HG02840 (cell line): ENCODE measurements at regions not wholly inside any gene's neighbourhood (a gene's known extent, or its start where the extent isn't known, plus 50 kb on each side); places are given as distances from the start of the nearest gene placed in this dataset.
"Not testable (repeated sequence)": the region's sequence is repeated elsewhere in the genome, so short reads cannot be mapped to it uniquely, and the experiment has no call there.

Experiments
- ATAC-seq: cut with Tn5 transposase; IDR thresholded peaks from one replicate; pipeline ENCODE4 v1.9.1; 2021; ENCODE audit warnings: mild to moderate bottlenecking, moderate library complexity, moderate number of reproducible peaks; ENCODE audit not compliant: unreplicated experiment, low FRiP score

DNA sequence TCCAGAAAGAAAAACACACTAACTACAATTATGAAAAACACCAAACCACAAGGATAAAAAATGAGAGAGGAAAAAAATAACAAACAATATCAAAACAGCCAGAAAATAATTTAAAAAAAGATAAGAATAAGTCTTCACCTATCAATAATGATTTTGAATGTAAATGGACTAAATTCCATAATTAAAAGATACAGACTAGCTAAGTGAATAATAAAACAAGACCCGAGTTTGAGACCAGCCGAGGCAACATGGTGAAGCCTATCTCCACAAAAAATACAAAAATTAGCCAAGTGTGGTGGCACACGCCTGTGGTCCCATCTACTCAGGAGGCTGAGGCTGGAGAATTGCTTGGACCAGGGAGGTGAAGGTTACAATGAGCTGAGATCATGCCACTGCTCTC is 131.1 kb downstream of the MTERF1 start:
- ATAC-seq = no peak

DNA sequence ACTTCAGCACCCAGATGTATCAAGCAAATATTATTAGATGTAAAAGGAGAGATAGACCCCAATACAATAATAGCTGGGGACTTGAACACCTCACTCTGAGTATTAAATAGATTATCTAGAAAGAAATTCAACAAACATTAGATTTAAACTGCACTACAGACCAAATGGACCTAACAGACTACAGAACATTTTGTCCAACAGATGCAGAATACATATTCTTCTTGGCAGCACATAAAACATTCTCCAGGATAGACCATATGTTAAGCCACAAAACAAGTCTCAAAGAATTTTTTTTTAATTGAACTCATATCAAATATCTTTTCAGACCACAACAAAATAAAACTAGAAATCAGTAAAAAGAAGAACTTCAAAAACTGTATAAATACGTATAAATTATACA is 130.4 kb downstream of the MTERF1 start:
- no peak for ATAC-seq

DNA sequence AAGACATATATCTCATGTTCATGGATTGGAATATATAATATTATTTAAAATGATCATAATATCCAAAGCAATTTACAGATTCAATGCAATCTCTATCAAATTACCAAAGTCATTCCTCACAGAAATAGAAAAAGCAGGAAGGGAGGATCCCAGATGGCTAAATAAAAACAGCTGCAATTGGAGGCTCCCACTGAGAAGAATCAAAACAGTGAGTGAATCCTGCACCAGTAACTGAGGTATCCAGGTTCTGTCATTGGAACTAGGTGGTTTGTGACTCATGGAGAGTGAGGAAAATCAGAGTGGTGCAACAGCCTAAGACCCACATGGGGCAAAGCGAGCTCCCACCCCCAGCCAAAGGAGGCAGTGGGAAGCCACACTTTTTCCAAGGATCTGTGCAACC is 128.4 kb downstream of the MTERF1 start:
- ATAC-seq = no peak

DNA sequence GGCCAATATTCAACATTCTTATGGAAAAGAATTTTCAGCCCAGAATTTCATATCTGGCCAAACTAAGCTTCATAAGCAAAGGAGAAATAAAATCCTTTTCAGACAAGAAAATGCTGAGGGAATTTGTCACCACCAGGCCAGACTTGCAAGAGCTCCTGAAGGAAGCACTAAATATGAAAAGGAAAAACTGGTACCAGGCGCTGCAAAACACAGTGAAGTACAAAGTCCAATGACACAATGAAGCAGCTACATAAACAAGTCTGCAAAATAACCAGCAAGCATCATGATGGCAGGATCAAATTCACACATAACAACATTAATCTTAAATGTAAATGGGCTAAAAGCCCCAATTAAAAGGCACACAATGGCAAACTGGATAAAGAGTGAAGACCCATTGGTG is 126.2 kb downstream of the MTERF1 start:
- ATAC-seq = not testable (repeated sequence)

- not testable (repeated sequence) for ATAC-seq
These were observed 125.4 kb downstream of the MTERF1 start for GRCh38 chr7:91755121-91755520.

- ATAC-seq = no peak
These were observed 121.2 kb downstream of the MTERF1 start for GRCh38 chr7:91759205-91759863.

DNA sequence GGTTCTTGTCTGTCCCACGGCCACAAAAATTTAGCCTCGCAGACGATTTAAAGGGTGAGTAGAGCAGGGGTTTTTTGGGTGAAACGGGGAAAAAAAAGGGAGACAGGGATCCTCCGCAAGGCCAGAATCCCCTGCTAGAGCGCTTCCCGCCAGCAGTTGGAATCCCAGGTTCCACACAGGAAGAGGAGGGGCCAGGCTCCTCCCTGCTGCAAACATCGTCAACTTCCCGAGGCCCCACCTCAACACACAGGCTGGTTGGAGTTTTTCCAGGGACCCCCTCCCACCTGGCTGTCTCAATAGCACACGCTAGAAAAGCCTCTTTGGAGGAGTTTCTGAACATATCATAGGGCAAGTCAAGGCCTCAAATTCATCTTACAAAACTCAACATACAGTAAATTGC is 112.7 kb downstream of the MTERF1 start:
- ATAC-seq = no peak

GRCh38 chr7:91771394-91771793 is 109.1 kb downstream of the MTERF1 start:
- ATAC-seq = no peak

GRCh38 chr7:91771921-91772815 is 108.3 kb downstream of the MTERF1 start:
- ATAC-seq = no peak

DNA sequence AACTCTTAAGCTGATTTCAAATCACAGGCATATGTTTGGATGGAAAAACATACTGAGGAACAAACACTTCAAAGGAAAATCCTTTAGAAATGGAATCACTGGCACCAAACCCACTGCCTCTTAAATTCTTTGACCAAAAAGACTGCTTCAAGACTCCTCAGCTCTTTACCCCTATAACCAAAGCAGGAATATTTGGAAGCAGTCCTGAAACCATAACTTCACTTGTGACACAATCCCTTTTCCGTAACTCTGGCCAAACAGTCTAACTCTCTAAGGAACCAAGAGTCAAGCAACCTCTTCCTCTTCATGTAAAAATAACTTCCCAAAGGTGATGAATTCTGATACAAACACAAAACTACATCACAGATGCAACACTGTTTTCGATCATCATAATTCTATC is 104.3 kb downstream of the MTERF1 start:
- ATAC-seq = no peak

- no peak for ATAC-seq
These were observed 103.0 kb downstream of the MTERF1 start for GRCh38 chr7:91777522-91777921.

GRCh38 chr7:91778416-91778815 is 102.1 kb downstream of the MTERF1 start:
- no peak for ATAC-seq

DNA sequence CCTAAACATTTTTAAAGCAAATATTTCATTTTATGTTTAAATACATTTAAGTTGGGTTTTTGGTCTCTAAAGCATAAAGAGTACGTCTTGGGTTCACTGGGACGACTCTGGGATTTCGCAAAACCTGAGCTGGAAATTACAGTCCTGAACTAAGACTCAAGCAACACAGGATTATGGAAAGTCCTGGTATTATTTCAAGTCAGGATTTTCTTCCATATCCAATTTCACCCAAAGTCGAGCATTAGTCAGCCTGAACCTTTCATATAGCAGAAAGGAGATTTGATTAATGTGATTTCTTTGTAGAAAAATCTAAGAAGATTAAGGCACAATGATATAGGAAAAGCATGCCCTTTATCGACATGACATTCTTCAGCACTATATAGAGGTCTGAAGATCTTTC is 100.0 kb downstream of the MTERF1 start:
- ATAC-seq = no peak

- ATAC-seq = no peak
These were observed 96.0 kb downstream of the MTERF1 start for GRCh38 chr7:91784469-91784868.

DNA sequence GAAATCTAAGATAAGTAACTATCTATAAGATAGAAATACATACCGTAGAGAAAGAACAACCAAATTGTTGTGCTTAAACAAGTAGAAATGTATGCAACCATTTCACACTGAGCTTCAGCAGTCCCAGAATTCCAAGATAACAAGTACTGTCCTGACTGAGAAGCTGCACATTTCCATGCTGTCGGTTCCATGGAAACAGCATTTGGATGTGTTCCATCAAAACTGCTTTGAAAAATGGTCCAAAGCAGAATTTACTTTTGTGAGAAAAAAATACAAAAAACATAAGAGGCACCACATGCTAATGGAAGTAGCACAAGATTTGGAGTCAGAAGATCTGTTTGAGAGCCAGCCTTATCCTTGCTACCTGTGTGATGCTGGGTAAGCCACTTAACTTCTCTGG is 92.6 kb downstream of the MTERF1 start:
- no peak for ATAC-seq

DNA sequence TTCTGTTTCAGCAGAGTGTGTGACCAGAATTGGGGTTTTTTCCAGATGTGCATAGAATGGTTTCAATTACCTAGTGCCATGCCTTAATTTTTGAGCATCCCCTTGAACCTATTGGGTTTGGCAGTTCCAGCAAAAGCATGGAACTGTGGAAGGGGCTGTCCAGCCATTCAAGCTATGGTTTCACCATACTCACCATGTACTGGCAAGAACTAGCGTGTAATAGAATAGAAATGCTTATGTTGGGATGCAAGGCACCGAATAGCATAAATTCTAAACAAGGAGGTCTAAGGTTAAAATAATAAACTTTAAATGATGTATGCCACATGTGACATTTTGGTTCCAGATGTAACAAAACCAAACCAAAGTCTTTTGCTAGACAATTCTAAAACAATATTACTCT is 91.4 kb downstream of the MTERF1 start:
- no peak for ATAC-seq

GRCh38 chr7:91789558-91789957 is 90.9 kb downstream of the MTERF1 start:
- ATAC-seq = no peak

DNA sequence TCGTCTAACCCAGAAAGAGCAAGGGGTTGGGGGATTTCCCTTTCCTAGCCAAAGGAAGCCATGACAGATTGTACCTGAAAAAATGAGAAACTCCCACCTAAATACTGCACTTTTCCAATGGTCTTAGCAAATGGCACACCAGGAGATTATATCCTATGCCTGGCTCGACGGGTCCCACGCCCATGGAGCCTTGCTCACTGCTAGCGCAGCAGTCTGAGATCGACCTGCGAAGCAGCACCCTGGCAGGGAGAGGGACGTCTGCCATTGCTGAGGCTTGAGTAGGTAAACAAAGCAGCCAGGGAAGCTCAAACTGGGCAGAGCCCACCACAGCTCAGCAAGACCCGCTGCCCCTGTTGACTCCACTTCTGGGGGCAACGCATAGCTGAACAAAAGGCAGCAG is 89.9 kb downstream of the MTERF1 start:
- not testable (repeated sequence) for ATAC-seq

DNA sequence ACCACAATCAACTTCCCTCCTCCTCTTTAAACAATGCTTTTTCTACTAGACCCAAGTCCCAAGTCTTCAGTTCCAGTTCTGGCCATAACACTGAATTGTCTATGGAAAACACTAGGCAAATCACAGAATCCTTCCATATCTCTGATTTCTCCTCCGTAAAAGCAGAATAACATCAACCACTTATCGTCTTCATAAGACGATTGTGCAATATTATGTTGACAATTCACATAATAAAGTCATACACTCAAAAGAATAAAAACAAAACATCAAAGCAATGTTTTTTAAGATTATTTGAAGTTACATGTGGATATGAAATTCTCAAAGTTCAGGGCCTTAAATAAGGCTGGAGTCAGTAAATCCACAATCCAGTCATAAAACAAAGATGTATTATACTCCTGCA is 84.4 kb downstream of the MTERF1 start:
- no peak for ATAC-seq

GRCh38 chr7:91798425-91798824 is 82.1 kb downstream of the MTERF1 start:
- no peak for ATAC-seq

DNA sequence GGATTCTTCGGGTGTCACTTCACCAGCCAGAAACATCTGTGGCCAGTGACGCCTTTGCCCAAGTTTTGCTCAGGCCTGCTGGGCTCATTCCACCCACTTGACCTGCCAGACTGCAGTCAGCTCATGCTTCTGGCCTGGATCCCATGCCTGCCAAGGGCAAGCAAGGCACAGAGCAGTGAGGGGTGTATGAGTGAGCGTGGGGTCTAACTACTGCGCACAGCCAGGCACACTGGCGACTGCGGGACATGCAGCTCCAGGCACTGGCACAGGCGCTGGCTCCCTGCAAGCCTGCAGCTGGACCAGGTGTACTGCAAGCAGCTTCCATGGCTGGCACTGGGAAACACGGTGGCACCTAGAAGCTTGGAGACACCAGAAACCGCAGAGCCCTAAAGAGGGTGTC is 80.1 kb downstream of the MTERF1 start:
- no peak for ATAC-seq
